Activated gamma-delta T cell (primary cell): ENCODE measurements at regions not wholly inside any gene's neighbourhood (a gene's known extent, or its start where the extent isn't known, plus 50 kb on each side); places are given as distances from the start of the nearest gene placed in this dataset.
"Not testable (repeated sequence)": the region's sequence is repeated elsewhere in the genome, so short reads cannot be mapped to it uniquely, and the experiment has no call there.

Source experiments
- DNase-seq: peaks from one replicate; lab custom pipeline; 2025; lab: John Stamatoyannopoulos, UW

- not testable (repeated sequence) for DNase-seq
These were observed 1208.8 kb downstream of the PLA2G4A start for GRCh38 chr1:188037572-188037971.

- DNase-seq = no peak
These were observed 1214.9 kb downstream of the PLA2G4A start for GRCh38 chr1:188043536-188044245.

- no peak for DNase-seq
These were observed 1221.5 kb downstream of the PLA2G4A start for GRCh38 chr1:188050250-188050649.

GRCh38 chr1:188056011-188056410 is 1227.3 kb downstream of the PLA2G4A start:
- DNase-seq = no peak

- no peak for DNase-seq
These were observed 1230.1 kb downstream of the PLA2G4A start for GRCh38 chr1:188058801-188059200.

- no peak for DNase-seq
These were observed 1233.1 kb downstream of the PLA2G4A start for GRCh38 chr1:188061881-188062280.

GRCh38 chr1:188062456-188062855 is 1233.7 kb downstream of the PLA2G4A start:
- no peak for DNase-seq

- no peak for DNase-seq
These were observed 1237.2 kb downstream of the PLA2G4A start for GRCh38 chr1:188065917-188066316.

- DNase-seq = no peak
These were observed 1242.1 kb downstream of the PLA2G4A start for GRCh38 chr1:188070848-188071247.

GRCh38 chr1:188089015-188089414 is 1260.3 kb downstream of the PLA2G4A start:
- DNase-seq = no peak

GRCh38 chr1:188089461-188089860 is 1260.7 kb downstream of the PLA2G4A start:
- DNase-seq = no peak

GRCh38 chr1:188096521-188096920 is 1267.8 kb downstream of the PLA2G4A start:
- DNase-seq = no peak

GRCh38 chr1:188117436-188117835 is 1288.7 kb downstream of the PLA2G4A start:
- no peak for DNase-seq

- no peak for DNase-seq
These were observed 1293.9 kb downstream of the PLA2G4A start for GRCh38 chr1:188122646-188123045.

- no peak for DNase-seq
These were observed 1298.8 kb downstream of the PLA2G4A start for GRCh38 chr1:188127507-188127906.

- DNase-seq = no peak
These were observed 1300.0 kb downstream of the PLA2G4A start for GRCh38 chr1:188128761-188129160.

- no peak for DNase-seq
These were observed 1301.4 kb downstream of the PLA2G4A start for GRCh38 chr1:188129856-188130838.

- DNase-seq = no peak
These were observed 1308.5 kb downstream of the PLA2G4A start for GRCh38 chr1:188137221-188137620.

- DNase-seq = no peak
These were observed 1312.2 kb downstream of the PLA2G4A start for GRCh38 chr1:188140958-188141357.

- no peak for DNase-seq
These were observed 1325.4 kb downstream of the PLA2G4A start for GRCh38 chr1:188154196-188154595.

- no peak for DNase-seq
These were observed 1326.0 kb downstream of the PLA2G4A start for GRCh38 chr1:188154761-188155160.

- DNase-seq = no peak
These were observed 1326.5 kb downstream of the PLA2G4A start for GRCh38 chr1:188155261-188155660.

GRCh38 chr1:188164459-188164858 is 1335.7 kb downstream of the PLA2G4A start:
- no peak for DNase-seq
